ENCODE measurements at regions not wholly inside any gene's neighbourhood (a gene's known extent, or its start where the extent isn't known, plus 50 kb on each side); places are given as distances from the start of the nearest gene placed in this dataset.

DNA sequence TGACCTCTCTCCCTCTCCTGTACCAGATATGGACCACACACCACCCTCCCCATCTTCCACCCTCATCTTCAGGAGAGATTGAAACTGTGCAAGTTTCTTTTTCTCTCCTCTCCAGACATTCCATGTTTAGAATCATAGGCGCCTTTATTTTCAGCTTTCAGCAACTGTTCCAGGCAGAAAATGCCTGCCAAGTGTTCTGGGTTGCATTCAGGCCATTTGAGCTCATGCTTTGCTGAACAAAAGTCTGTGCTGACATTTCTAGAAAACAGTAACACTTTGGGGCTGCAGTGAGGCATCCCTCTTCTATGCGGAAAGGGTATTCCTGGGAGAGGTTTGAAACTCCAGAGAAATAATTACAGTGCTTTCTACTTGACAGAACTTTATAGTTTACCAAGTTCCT is 361.7 kb downstream of the GPAM start:
- Histone ChIP-seq H4K20me1 (replicated peaks; ENCODE audit: insufficient read depth) (no peaks in the 10 kb centered on the region), H3K4me3 (no peak overlapping the region), H3K79me2 (replicated peaks; ENCODE audit: insufficient read depth) (no peaks in the 10 kb centered on the region), H2AFZ (no peak overlapping the region), H3K36me3 (ENCODE audit: insufficient read depth) (no peaks in the 10 kb centered on the region), H3K27ac (ENCODE audit: low read depth) (no peak overlapping the region), H3K9me2 (ENCODE audit: insufficient read depth) (peaks cover 6% of the 10 kb centered on the region), H3K27me3 (ENCODE audit: insufficient read depth) (no peaks in the 10 kb centered on the region), H3K4me2 (no peak overlapping the region), H3F3A (replicated peaks; ENCODE audit: low read depth) (no peaks in the 10 kb centered on the region), H3K4me1 (ENCODE audit: insufficient read depth) (no peaks in the 10 kb centered on the region)
- Mint-ChIP-seq H3K27me3 (ENCODE audit: insufficient read depth, low read depth, poor library complexity) (no peaks in the 10 kb centered on the region), H3K36me3 (ENCODE audit: low read depth) (no peaks in the 10 kb centered on the region), H3K4me3 (no peak overlapping the region), H3K27ac (no peak overlapping the region), H3K4me1 (no peaks in the 10 kb centered on the region), H3K9me3 (no peaks in the 10 kb centered on the region; the same call in 1 of the 3 replicates)
- no peak for DNase-seq (ENCODE audit: low spot score)
- ATAC-seq, result no peak
- no peak for TF ChIP-seq POLR2AphosphoS5 (IDR thresholded peaks at IDR 0.05; ENCODE audit: low read depth)
- TF ChIP-seq ZNF462 (CRISPR knock-in tag; IDR thresholded peaks at IDR 0.05), result no peak
- TF ChIP-seq JUNB (IDR thresholded peaks at IDR 0.05; ENCODE audit: unreplicated experiment), result no peak
- TF ChIP-seq EZH2 (IDR thresholded peaks at IDR 0.05; ENCODE audit: low read depth, unreplicated experiment), result no peak
- TF ChIP-seq STAT1 (IDR thresholded peaks at IDR 0.05; ENCODE audit: unreplicated experiment), result no peak
- TF ChIP-seq, protein P1, sequence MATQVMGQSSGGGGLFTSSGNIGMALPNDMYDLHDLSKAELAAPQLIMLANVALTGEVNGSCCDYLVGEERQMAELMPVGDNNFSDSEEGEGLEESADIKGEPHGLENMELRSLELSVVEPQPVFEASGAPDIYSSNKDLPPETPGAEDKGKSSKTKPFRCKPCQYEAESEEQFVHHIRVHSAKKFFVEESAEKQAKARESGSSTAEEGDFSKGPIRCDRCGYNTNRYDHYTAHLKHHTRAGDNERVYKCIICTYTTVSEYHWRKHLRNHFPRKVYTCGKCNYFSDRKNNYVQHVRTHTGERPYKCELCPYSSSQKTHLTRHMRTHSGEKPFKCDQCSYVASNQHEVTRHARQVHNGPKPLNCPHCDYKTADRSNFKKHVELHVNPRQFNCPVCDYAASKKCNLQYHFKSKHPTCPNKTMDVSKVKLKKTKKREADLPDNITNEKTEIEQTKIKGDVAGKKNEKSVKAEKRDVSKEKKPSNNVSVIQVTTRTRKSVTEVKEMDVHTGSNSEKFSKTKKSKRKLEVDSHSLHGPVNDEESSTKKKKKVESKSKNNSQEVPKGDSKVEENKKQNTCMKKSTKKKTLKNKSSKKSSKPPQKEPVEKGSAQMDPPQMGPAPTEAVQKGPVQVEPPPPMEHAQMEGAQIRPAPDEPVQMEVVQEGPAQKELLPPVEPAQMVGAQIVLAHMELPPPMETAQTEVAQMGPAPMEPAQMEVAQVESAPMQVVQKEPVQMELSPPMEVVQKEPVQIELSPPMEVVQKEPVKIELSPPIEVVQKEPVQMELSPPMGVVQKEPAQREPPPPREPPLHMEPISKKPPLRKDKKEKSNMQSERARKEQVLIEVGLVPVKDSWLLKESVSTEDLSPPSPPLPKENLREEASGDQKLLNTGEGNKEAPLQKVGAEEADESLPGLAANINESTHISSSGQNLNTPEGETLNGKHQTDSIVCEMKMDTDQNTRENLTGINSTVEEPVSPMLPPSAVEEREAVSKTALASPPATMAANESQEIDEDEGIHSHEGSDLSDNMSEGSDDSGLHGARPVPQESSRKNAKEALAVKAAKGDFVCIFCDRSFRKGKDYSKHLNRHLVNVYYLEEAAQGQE (IDR thresholded peaks at IDR 0.05; ENCODE audit: unreplicated experiment), result no peak
- no peak for TF ChIP-seq CREB1 (CRISPR knock-in tag; IDR thresholded peaks at IDR 0.05; ENCODE audit: low read depth)
- no peak for TF ChIP-seq ZNF331 (CRISPR knock-in tag; IDR thresholded peaks at IDR 0.05; ENCODE audit: low read depth)
- TF ChIP-seq, protein P2, sequence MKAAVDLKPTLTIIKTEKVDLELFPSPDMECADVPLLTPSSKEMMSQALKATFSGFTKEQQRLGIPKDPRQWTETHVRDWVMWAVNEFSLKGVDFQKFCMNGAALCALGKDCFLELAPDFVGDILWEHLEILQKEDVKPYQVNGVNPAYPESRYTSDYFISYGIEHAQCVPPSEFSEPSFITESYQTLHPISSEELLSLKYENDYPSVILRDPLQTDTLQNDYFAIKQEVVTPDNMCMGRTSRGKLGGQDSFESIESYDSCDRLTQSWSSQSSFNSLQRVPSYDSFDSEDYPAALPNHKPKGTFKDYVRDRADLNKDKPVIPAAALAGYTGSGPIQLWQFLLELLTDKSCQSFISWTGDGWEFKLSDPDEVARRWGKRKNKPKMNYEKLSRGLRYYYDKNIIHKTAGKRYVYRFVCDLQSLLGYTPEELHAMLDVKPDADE (IDR thresholded peaks at IDR 0.05), result no peak
- no peak for TF ChIP-seq ZNF114 (CRISPR knock-in tag; IDR thresholded peaks at IDR 0.05)
- no peak for TF ChIP-seq EZH2phosphoT487 (IDR thresholded peaks at IDR 0.05; ENCODE audit: unreplicated experiment)
- TF ChIP-seq NANOG (IDR thresholded peaks at IDR 0.05; ENCODE audit: borderline replicate concordance), result no peak
- TF ChIP-seq, protein P3, sequence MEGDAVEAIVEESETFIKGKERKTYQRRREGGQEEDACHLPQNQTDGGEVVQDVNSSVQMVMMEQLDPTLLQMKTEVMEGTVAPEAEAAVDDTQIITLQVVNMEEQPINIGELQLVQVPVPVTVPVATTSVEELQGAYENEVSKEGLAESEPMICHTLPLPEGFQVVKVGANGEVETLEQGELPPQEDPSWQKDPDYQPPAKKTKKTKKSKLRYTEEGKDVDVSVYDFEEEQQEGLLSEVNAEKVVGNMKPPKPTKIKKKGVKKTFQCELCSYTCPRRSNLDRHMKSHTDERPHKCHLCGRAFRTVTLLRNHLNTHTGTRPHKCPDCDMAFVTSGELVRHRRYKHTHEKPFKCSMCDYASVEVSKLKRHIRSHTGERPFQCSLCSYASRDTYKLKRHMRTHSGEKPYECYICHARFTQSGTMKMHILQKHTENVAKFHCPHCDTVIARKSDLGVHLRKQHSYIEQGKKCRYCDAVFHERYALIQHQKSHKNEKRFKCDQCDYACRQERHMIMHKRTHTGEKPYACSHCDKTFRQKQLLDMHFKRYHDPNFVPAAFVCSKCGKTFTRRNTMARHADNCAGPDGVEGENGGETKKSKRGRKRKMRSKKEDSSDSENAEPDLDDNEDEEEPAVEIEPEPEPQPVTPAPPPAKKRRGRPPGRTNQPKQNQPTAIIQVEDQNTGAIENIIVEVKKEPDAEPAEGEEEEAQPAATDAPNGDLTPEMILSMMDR (conservative IDR thresholded peaks at IDR 0.05; ENCODE audit: low read depth in 2 of 2), result no peak
